ENCODE measurements at regions not wholly inside any gene's neighbourhood (a gene's known extent, or its start where the extent isn't known, plus 50 kb on each side); places are given as distances from the start of the nearest gene placed in this dataset.

DNA sequence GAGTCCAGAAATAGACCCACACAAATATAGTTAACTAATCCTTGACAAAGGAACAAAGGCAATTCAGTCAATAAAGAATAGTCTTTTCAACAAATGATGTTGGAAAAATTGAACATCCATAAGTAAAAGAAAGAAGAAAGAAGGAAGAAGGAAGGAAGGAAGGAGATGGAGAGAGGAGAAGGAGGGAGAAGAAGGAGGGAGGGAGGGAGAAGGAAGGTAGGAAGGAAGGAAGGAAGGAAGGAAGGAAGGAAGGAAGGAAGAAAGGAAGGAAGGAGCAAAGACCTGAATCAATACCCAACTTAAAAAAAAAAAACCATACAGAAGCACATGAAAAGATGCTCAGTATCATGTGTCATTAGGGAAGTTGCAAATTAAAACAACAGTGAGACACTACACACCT lies 148.3 kb downstream of the ATL2 start:
- TF ChIP-seq, protein P1, sequence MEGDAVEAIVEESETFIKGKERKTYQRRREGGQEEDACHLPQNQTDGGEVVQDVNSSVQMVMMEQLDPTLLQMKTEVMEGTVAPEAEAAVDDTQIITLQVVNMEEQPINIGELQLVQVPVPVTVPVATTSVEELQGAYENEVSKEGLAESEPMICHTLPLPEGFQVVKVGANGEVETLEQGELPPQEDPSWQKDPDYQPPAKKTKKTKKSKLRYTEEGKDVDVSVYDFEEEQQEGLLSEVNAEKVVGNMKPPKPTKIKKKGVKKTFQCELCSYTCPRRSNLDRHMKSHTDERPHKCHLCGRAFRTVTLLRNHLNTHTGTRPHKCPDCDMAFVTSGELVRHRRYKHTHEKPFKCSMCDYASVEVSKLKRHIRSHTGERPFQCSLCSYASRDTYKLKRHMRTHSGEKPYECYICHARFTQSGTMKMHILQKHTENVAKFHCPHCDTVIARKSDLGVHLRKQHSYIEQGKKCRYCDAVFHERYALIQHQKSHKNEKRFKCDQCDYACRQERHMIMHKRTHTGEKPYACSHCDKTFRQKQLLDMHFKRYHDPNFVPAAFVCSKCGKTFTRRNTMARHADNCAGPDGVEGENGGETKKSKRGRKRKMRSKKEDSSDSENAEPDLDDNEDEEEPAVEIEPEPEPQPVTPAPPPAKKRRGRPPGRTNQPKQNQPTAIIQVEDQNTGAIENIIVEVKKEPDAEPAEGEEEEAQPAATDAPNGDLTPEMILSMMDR (conservative IDR thresholded peaks at IDR 0.05; ENCODE audit: low read depth in 2 of 2): no peak
- TF ChIP-seq, protein P2, sequence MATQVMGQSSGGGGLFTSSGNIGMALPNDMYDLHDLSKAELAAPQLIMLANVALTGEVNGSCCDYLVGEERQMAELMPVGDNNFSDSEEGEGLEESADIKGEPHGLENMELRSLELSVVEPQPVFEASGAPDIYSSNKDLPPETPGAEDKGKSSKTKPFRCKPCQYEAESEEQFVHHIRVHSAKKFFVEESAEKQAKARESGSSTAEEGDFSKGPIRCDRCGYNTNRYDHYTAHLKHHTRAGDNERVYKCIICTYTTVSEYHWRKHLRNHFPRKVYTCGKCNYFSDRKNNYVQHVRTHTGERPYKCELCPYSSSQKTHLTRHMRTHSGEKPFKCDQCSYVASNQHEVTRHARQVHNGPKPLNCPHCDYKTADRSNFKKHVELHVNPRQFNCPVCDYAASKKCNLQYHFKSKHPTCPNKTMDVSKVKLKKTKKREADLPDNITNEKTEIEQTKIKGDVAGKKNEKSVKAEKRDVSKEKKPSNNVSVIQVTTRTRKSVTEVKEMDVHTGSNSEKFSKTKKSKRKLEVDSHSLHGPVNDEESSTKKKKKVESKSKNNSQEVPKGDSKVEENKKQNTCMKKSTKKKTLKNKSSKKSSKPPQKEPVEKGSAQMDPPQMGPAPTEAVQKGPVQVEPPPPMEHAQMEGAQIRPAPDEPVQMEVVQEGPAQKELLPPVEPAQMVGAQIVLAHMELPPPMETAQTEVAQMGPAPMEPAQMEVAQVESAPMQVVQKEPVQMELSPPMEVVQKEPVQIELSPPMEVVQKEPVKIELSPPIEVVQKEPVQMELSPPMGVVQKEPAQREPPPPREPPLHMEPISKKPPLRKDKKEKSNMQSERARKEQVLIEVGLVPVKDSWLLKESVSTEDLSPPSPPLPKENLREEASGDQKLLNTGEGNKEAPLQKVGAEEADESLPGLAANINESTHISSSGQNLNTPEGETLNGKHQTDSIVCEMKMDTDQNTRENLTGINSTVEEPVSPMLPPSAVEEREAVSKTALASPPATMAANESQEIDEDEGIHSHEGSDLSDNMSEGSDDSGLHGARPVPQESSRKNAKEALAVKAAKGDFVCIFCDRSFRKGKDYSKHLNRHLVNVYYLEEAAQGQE (IDR thresholded peaks at IDR 0.05; ENCODE audit: unreplicated experiment): no peak
- TF ChIP-seq POLR2AphosphoS5 (IDR thresholded peaks at IDR 0.05; ENCODE audit: low read depth) (no peak), EZH2 (IDR thresholded peaks at IDR 0.05; ENCODE audit: low read depth, unreplicated experiment) (no peak)
- TF ChIP-seq, protein P3, sequence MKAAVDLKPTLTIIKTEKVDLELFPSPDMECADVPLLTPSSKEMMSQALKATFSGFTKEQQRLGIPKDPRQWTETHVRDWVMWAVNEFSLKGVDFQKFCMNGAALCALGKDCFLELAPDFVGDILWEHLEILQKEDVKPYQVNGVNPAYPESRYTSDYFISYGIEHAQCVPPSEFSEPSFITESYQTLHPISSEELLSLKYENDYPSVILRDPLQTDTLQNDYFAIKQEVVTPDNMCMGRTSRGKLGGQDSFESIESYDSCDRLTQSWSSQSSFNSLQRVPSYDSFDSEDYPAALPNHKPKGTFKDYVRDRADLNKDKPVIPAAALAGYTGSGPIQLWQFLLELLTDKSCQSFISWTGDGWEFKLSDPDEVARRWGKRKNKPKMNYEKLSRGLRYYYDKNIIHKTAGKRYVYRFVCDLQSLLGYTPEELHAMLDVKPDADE (IDR thresholded peaks at IDR 0.05): no peak

Measured in GM23338 (cell line).